ENCODE measurements at regions not wholly inside any gene's neighbourhood (a gene's known extent, or its start where the extent isn't known, plus 50 kb on each side); places are given as distances from the start of the nearest gene placed in this dataset.
"Not testable (repeated sequence)": the region's sequence is repeated elsewhere in the genome, so short reads cannot be mapped to it uniquely, and the experiment has no call there.

GRCh38 chr1:146438543-146438942, 209.7 kb upstream of the NOTCH2NLA start:
- not testable (repeated sequence) for TF ChIP-seq ZNF324 (CRISPR knock-in tag; IDR thresholded peaks at IDR 0.05); GABPB1 (CRISPR knock-in tag; IDR thresholded peaks at IDR 0.05); CTCF (IDR thresholded peaks at IDR 0.05 in 2 of 3, conservative IDR thresholded peaks at IDR 0.05 in 1 of 3; ENCODE audit: insufficient read depth in 2 of 3, low read depth in 1 of 3, low read length in 3 of 3); FOXA1 (IDR thresholded peaks at IDR 0.05; ENCODE audit: borderline replicate concordance); RAD21 (CRISPR knock-in tag; conservative IDR thresholded peaks at IDR 0.05 in 1 of 2, IDR thresholded peaks at IDR 0.05 in 1 of 2); JUND (IDR thresholded peaks at IDR 0.05; ENCODE audit: borderline replicate concordance, low read depth, low read length); JUND (tag; IDR thresholded peaks at IDR 0.05; ENCODE audit: borderline replicate concordance, low read depth, low read length); NELFE (IDR thresholded peaks at IDR 0.05; ENCODE audit: insufficient read depth, insufficient read length); DLX4 (CRISPR knock-in tag; IDR thresholded peaks at IDR 0.05); MAFG (tag; conservative IDR thresholded peaks at IDR 0.05)

Data from K562 (cell line).